Islet of Langerhans (tissue), 1 donor: ENCODE measurements at regions not wholly inside any gene's neighbourhood (a gene's known extent, or its start where the extent isn't known, plus 50 kb on each side); places are given as distances from the start of the nearest gene placed in this dataset.
"Not testable (repeated sequence)": the region's sequence is repeated elsewhere in the genome, so short reads cannot be mapped to it uniquely, and the experiment has no call there.

ENCODE experiments used
- FAIRE-seq: peaks from one replicate; lab custom pipeline; 2011; peaks lifted over from hg19 to GRCh38; lab: Jason Lieb, UNC

DNA sequence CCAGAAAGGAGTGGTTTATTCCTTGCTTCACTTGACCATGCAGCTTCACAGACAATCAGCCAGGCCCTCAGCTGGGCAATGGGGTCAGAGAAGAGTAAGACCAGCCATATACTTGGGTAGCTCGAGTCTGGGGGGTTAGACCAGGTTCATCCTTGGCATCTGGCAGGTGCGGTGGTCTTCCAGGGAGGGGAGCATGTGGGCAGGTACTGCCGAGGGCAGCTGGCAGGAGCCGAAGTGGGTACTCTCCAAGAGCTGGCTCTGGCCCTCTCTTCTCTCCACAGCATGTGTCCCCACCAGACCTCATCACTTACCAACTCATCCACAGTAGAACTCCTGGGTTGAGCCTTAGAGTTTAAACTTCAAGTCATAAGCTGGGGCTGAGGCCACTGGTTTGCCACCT is 156.8 kb downstream of the FOXD2 start:
- no peak for FAIRE-seq

DNA sequence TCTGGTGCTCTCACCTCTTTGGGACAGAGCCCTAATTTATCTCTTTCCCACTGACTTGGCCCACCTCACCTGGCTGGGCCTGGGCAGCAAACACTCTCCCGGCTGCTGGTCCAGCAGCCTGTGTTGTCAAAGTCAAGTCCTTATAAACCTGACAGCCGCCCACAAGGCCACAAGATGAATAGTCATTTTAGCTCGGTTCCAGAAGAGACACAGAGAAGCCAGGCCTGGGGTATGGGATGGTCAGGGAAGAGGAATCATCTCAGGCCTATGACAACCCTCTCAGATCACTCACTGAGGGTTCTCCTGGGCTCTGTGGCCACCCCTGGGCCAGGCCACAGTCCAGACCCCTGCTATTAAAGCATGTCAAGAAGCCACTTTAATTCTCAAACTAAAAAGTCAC is 158.5 kb downstream of the FOXD2 start:
- FAIRE-seq, result no peak

GRCh38 chr1:47598357-47598756 is 160.5 kb downstream of the FOXD2 start:
- FAIRE-seq, result no peak

- FAIRE-seq, result no peak
These were observed 161.9 kb downstream of the FOXD2 start for GRCh38 chr1:47599777-47600176.

- not testable (repeated sequence) for FAIRE-seq
These were observed 164.6 kb downstream of the FOXD2 start for GRCh38 chr1:47602491-47602890.

GRCh38 chr1:47604869-47605268 is 167.0 kb downstream of the FOXD2 start:
- FAIRE-seq, result not testable (repeated sequence)

GRCh38 chr1:47608296-47608875 is 170.5 kb downstream of the FOXD2 start:
- no peak for FAIRE-seq

DNA sequence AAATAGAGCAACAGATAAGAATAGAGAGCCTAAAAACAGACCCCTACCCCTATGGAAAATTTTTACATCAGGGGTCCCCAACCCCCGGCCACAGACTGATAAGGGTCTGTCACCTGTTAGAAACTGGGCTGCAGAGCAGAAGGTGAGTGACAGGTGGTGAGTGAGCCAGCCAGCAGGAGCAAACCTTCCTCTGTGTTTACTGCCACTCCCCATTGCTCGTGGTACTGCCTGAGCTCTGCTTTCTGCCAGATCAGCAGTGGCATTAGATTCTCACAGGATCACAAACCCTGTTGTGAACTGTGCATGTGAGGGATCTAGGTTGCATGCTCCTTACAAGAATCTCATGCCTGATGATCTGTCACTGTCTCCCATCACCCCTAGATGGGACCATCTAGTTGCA is 174.1 kb downstream of the FOXD2 start:
- no peak for FAIRE-seq

DNA sequence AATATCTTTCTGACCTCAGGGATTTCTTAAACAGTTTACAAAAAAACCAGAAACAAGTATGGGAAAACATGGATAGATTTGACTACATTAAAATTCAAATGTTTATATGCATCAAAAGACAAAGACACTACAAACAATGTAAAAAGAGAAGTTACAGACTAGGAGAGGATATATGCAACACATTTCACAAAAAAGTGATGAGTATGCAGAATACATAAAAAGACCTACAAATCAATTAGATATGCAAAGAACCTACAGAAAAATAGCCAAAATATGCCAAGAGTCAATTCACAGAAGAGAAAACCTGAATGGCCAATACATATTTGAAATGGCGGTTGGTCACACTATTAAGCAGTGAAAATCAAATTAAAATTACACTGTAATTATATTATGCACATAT is 175.0 kb downstream of the FOXD2 start:
- no peak for FAIRE-seq

GRCh38 chr1:47616036-47616435 is 178.2 kb downstream of the FOXD2 start:
- FAIRE-seq, result no peak

GRCh38 chr1:47616906-47617305 is 179.1 kb downstream of the FOXD2 start:
- FAIRE-seq, result no peak

- no peak for FAIRE-seq
These were observed 179.8 kb downstream of the FOXD2 start for GRCh38 chr1:47617381-47618221.

- no peak for FAIRE-seq
These were observed 180.4 kb downstream of the FOXD2 start for GRCh38 chr1:47618222-47618720.

DNA sequence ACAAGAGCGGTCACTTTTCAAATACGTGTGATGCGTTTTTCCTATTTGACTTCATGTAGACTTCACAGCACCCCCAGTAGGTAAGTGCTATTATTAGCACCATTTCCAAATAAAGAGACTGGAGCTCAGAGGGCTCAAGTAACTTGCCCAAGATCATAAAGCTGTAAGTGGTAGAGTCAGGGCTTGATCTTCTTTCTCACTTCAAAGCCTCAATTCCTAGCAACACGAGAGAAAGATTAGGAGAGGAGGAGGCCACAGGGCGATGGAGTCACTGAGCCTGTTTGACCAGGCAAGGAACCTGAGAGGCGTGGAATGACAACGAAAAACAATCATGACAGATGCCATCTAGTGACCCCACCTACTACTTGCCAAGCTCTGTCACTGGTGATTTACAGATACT is 181.0 kb downstream of the FOXD2 start:
- no peak for FAIRE-seq

GRCh38 chr1:47621483-47621882 is 183.6 kb downstream of the FOXD2 start:
- no peak for FAIRE-seq

DNA sequence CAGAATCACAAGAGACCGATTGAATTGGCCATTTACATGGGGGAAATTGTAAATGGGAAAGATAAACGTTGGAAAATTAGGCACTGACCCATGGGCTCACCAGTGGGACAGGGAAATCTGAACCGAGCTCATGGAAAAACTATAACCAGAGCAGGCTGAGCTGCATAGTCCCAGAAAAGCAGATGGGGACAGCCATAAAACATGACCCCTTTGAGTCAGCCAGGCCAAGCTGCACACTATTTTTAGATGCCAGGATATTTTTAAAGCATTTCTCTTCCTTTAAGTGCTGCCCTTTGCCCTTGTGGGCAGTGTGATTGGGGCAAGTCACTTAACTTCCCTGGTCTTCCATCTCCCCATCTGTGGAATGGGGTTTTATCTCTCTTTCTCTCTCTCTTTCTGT is 184.1 kb downstream of the FOXD2 start:
- no peak for FAIRE-seq

DNA sequence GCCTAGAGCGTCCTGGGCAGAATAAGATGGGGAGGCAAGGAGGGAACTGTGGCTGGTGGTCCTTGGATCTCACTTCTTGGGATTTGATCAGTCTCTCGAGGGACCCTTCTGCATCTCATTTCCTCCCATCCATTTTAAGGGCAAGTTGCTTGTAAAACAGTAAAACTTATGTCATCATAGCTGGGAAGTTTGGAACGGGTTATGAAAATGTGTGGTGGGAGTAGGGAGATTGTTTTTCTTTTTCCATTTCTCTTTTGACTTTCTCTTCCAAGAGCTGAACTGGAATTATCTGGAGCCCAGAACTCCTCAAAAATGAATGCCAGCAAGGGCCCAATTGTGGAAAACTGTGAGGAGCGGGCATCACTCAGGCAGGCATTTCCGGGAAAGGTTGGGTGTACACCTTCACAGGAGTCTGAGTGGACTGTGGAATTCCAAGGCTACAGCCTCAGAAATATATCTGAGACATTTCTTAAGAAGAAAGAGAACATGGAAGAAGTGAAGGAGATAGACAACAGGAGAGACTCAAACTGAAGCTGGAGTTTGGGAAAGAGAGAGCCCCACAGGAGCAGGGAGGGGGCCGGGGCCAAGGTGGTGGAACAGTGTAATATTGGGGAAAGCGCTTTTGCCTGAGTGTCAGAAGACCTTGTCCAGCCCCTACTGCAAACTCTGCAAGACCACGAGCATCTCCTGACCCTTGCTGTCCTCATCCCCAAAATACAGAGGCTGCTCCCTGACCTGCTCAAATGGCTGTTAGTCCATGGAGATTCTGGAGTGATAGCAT is 185.1 kb downstream of the FOXD2 start:
- no peak for FAIRE-seq

DNA sequence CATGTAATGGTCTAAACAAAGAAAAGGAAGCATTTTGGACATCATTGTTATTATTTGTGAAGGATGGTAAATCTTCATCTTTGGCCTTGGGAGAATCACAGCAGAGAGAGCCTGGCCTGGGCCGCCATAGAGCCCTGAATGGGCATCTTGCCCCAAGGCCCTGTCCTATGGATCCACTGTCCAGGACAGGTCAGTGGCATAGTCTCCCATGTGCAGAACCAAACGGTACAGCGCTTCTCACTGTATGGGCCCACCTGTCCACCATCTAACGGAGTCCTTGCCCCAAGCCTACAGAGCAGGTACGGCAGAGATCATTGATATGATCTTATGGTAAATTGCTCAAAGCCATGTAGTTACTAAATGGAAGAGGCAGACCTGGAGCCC is 185.7 kb downstream of the FOXD2 start:
- no peak for FAIRE-seq

DNA sequence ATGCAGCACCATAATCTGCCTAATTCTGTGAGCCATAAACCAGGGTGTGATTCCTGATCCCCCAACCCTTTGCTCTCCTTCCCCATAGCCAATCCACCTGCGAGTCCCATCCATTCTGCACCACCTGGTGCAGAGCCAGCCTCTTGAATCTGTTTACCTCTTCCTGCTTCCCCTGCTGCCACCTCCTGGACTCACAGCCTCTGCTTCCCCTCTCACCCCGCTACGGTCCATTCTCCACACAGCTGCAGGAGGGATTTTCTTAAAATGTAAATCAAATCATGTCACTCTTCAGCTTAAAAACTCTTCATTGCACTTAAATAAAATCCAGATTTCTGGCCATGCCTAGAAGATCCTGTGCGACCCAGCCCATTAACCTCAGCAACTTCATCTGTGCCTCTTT is 186.7 kb downstream of the FOXD2 start:
- FAIRE-seq, result no peak

DNA sequence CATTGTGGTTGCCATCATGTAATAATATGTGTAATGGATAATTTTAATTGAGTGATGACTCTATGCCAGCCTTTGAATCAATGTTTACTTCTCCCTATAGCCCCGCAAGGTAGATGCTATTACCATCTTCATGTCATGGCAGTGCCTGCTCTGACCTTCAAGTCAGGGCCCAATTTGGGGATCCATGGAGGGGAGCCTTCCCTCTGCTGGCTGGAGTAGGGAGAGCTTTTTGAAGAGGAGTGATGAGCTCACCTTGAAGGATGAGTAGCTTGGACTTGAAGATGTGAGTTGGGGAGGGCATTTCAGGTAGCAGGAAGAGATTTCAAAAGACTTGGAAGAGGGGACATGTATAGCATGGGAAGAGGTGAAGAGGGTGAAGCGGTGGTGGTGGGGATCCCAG is 189.2 kb downstream of the FOXD2 start:
- no peak for FAIRE-seq

- no peak for FAIRE-seq
These were observed 189.9 kb downstream of the FOXD2 start for GRCh38 chr1:47627471-47628370.

GRCh38 chr1:47629201-47629600 is 191.4 kb downstream of the FOXD2 start:
- FAIRE-seq, result no peak
